GM08714 (cell line): ENCODE measurements at regions not wholly inside any gene's neighbourhood (a gene's known extent, or its start where the extent isn't known, plus 50 kb on each side); places are given as distances from the start of the nearest gene placed in this dataset.

Experiments used
- H3K4me3 ChIP-seq: fragments of 200-500 bp; sonication (Bioruptor generic); 2 replicates; pipeline ENCODE4 v1.5.1; 2014; ENCODE audit warnings: mild to moderate bottlenecking, low read length, inconsistent platforms
- ZNF274 ChIP-seq: IDR thresholded peaks from 2 replicates; pipeline ENCODE4 v1.6.1; 2012; ENCODE audit warnings: mild to moderate bottlenecking, low read depth, low read length

- TF ChIP-seq ZNF274 = no peak
Observed at GRCh38 chr4:111535792-111536191, 609.5 kb upstream of the FAM241A start.

GRCh38 chr4:111537165-111537564 lies 608.1 kb upstream of the FAM241A start:
- TF ChIP-seq ZNF274 = no peak
- no peak overlapping the region for H3K4me3 ChIP-seq

More at GRCh38 chr4:111535792-111536191, 609.5 kb upstream of the FAM241A start:
- H3K4me3 ChIP-seq = no peak overlapping the region

DNA sequence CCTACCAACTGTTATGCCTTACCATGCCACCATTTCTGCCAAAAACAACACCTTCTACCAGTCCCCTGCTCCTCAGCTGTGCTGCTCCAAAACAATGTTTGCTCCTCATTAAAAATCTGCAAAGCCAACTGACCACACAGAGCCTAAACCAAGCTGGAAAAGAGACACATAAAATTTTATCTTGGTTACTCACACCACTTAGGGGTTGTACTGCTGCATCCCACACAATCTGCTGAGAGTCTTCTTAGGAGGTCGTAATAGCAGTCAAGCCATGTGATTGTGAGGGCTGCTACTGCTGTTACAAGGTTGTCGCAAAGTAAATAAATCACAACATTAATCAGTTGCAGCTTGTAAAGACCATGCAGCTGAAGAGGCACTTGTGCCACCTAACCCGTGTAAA lies 607.4 kb upstream of the FAM241A start:
- TF ChIP-seq ZNF274 = no peak
- H3K4me3 ChIP-seq = no peak overlapping the region

- H3K4me3 ChIP-seq = no peak overlapping the region
- TF ChIP-seq ZNF274 = no peak
Observed at GRCh38 chr4:111540671-111541070, 604.6 kb upstream of the FAM241A start.

DNA sequence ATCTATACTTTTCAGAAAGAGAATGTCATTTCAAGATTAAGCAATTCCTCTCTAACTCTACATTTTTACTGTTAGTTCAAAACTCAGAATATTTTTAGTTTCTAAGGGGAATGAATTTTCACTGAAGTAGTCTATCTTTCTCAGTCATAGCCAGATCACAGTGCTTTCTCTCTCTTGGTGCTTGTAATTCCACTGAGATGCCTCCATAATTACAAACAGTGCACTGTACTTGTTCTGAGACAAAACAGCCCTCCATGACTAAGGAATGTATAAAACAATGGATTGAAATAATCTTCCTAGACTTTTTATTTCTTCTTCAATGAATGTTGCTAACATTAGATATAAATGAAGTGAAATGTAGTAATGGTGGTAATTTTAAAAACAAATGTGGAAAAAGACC lies 603.2 kb upstream of the FAM241A start:
- no peak overlapping the region for H3K4me3 ChIP-seq
- TF ChIP-seq ZNF274 = no peak

DNA sequence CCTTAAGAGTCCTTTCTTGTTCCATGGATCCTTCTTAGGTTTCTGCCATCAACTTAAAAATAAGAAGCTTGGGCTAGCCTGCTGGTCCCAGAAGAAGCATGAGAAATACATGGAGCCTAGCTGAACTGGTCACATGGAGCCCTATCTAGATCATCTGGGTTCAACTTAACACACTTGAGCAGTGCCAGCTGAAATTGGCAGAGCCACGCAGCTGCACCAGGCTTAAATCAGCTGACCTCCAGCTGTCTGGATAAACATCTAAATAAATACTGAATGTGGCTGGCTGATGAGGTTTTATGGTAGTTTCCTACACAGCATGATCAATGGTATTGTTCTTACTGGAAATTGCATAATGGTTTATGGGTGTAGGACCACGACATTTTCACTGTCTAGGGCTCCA lies 598.4 kb upstream of the FAM241A start:
- H3K4me3 ChIP-seq = no peak overlapping the region
- no peak for TF ChIP-seq ZNF274

DNA sequence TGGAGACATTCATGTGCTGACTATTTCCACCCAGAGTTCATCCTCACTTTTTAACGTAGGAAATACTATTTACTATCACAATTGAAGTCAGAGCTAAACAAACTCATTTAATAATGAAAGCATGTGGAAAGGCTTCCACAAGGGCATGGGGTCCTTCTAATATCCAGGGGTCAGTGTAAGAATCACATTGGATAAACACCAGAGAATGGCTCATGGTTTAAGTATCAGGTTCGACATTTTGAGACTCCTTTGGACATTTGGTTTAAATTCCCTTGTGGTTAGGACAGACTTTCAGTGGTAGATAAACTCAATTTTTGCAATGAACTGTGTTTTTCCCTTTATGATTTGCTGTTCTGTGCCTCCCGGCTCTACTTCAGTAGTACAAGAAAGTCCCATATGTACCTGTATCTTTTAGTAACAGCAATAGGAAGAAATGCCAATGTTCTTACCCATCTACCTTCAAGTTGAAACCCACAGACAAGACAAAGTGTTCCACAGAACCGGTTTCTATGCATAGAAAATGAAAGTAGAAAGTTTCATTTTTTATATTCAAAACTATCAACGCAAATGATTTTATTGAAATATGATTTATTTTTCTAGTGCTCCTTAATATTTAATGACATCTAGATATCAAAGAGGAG lies 589.0 kb upstream of the FAM241A start:
- H3K4me3 ChIP-seq = no peak overlapping the region

DNA sequence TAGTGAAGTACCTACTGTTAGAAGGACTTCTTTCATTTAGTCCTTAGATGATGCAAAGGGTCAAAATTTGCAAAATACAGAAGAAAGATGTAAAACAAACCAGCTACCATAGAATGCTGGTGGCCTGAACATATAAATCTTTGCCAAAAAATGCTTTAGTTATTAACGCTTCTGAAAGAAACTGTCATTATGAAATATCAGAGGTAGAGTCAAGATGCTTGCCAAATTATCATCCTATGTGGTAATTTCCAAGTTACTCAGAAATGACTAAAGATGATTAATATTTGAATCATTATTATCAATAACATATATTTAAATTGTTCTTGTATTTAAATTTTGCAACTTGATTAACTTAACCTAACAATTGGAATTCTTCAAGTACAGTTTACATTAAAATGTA lies 588.4 kb upstream of the FAM241A start:
- TF ChIP-seq ZNF274 = no peak
- no peak overlapping the region for H3K4me3 ChIP-seq

More for the DNA sequence above, 589.0 kb upstream of the FAM241A start:
- no peak for TF ChIP-seq ZNF274

DNA sequence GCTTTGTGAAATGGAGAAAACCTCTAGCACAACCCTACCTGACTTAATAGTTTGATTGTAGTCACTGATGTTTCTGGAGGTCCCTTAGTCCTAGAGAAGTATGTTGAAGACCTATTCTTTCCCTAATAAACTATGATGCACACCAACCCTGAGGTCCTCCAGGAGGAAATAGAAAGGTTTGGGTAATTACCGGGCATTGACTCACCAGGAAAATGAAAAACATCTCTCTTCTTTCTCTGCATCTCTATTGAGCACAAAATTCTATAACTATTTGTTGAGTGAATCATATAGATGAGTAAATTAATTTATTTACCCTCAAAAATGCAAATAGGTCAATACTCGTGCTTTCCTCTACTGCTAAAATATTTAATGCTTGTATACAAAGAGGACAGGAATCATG lies 582.4 kb upstream of the FAM241A start:
- TF ChIP-seq ZNF274 = no peak

DNA sequence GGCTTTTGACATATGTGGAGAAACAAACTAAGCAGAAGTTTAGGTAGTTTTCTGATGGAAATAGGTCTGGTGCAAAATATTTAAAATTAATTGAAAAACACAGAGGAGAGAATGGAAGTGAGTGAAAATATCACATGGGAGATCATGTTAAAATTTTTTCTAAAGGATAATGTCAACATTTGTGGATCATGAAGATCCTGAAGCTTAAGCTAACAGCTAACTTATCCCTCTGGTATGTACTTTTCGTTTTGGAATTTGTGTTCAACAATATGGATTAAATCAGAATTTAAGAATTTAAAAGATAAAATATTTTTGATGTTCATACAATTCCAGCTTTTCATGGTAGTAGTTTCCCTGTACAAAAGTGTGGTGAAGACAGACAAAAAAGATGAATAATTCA lies 572.8 kb upstream of the FAM241A start:
- no peak overlapping the region for H3K4me3 ChIP-seq
- no peak for TF ChIP-seq ZNF274

More for the DNA sequence above, 582.4 kb upstream of the FAM241A start:
- no peak overlapping the region for H3K4me3 ChIP-seq

GRCh38 chr4:111573386-111573785 lies 571.9 kb upstream of the FAM241A start:
- no peak for TF ChIP-seq ZNF274
- H3K4me3 ChIP-seq = no peak overlapping the region

DNA sequence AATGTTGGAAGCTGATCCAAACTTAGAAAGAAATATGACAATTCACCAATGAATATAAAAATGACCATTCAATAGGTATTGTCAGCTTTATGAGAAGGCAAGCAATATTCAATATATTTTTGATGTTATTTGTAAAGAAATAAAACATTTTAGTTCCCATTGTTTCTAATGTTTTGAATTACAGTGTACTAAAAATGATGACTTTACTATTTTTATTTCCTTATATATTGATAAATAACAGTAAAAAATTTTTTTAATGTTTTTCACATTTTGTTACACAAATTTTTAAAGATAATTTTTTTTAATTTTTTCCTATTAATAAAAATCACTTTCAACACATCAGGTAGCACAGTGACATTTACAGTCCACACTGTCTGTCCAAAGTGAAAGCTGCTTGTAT lies 565.5 kb upstream of the FAM241A start:
- no peak overlapping the region for H3K4me3 ChIP-seq
- no peak for TF ChIP-seq ZNF274

- no peak for TF ChIP-seq ZNF274
- H3K4me3 ChIP-seq = no peak overlapping the region
Observed at GRCh38 chr4:111595456-111595855, 549.8 kb upstream of the FAM241A start.

DNA sequence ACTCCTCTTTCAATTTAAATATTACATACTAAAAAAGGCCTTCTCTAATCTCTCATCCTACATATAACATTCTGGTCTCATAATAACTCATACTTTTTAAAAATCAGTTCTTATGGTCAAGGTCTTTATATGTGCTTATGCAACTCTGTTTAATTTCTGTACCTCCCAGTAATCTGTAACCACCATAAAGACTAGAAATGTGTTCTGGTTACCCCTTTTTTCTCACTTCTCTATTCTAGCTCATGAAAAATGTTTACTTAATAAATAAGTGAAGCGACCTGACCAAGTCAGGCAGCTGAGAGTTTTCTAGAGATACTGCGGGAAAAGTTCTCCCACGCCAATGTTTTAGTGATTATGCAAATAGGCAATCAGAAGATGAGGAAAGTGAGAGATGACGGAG lies 548.8 kb upstream of the FAM241A start:
- no peak for TF ChIP-seq ZNF274

DNA sequence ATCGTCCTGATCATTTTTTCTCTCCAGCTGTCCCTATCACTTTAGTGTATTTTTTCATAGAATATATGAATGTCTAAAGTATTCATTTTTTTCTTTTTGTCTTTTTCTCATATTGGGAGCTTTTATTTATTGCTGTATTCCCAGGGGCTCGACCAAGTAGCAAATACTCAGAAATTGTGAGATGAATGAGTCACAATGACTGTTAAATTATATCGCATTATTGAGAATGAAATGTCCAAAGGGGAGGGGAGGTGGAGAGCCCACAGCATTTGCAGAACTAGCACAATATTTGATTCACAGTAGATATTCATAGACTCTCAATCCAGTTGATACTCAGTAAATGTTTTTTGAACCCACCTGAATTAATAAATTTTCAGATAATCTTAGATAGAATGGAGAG lies 543.6 kb upstream of the FAM241A start:
- no peak overlapping the region for H3K4me3 ChIP-seq
- TF ChIP-seq ZNF274 = no peak

More for the DNA sequence above, 548.8 kb upstream of the FAM241A start:
- H3K4me3 ChIP-seq = no peak overlapping the region

GRCh38 chr4:111602848-111603247 lies 542.4 kb upstream of the FAM241A start:
- H3K4me3 ChIP-seq = no peak overlapping the region
- no peak for TF ChIP-seq ZNF274

- H3K4me3 ChIP-seq = no peak overlapping the region
- TF ChIP-seq ZNF274 = no peak
Observed at GRCh38 chr4:111605111-111605510, 540.1 kb upstream of the FAM241A start.
